ENCODE measurements at regions not wholly inside any gene's neighbourhood (a gene's known extent, or its start where the extent isn't known, plus 50 kb on each side); places are given as distances from the start of the nearest gene placed in this dataset.

DNA sequence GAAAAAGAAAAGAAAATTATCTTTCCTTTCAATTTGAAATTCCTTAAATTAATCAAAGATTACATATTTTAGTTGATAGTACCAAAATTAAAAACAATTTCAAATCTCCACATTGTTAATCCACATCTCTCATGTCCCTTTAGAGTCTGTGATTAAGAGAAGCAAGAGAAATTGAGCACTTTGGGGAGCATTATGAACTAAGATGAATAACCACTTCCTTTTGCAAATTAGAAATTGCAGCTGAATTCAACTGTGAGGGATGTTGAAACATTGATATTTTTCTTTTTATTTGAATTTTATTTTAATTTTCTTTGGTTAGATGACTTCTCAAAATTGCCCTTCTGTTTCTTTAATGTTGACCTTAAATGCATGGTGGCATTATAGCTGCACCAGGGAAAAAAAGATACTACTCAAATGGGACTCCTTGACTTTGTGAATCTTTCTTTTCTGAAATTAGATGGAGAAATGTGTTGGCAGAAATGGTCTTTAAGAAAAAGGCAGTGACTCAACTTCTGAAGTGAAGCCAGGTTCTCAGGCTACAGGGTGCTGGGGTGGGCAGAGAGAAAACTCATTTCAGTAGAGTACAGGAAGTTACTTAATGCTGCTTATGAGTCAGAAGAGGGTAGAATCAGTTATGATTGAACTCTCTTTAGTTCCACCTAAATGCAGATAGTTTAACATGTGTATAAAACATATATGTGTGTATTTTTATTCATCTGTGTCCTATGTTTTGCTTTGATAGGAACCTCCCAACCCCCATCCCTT is 92.0 kb upstream of the TNIP3 start:
- TF ChIP-seq, protein P1, sequence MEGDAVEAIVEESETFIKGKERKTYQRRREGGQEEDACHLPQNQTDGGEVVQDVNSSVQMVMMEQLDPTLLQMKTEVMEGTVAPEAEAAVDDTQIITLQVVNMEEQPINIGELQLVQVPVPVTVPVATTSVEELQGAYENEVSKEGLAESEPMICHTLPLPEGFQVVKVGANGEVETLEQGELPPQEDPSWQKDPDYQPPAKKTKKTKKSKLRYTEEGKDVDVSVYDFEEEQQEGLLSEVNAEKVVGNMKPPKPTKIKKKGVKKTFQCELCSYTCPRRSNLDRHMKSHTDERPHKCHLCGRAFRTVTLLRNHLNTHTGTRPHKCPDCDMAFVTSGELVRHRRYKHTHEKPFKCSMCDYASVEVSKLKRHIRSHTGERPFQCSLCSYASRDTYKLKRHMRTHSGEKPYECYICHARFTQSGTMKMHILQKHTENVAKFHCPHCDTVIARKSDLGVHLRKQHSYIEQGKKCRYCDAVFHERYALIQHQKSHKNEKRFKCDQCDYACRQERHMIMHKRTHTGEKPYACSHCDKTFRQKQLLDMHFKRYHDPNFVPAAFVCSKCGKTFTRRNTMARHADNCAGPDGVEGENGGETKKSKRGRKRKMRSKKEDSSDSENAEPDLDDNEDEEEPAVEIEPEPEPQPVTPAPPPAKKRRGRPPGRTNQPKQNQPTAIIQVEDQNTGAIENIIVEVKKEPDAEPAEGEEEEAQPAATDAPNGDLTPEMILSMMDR (conservative IDR thresholded peaks at IDR 0.05; ENCODE audit: low read length), result no peak
- no peak for TF ChIP-seq EZH2phosphoT487 (IDR thresholded peaks at IDR 0.05; ENCODE audit: borderline replicate concordance)

Measured in Loucy (cell line).